ENCODE measurements at regions not wholly inside any gene's neighbourhood (a gene's known extent, or its start where the extent isn't known, plus 50 kb on each side); places are given as distances from the start of the nearest gene placed in this dataset.

DNA sequence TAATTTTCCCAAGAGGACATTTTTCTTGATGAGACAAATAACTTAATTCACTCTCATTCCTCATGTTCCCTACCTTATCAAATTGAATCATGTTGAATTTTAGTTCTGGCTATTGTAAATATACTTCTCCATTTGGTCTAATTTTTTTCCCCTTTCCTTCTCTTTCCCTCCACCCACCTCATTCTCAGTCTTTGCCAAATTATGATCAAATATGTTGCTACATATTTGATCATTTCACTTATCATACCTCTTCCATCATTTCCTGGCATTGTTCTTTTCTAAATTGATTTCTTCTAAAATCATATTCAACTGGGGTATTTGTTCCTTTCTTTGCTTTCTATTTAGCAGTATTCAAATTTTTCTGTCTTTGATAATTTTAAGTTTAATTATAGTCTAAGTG, 52.3 kb downstream of the HDGFL1 start:
- no peak for DNase-seq

DNA sequence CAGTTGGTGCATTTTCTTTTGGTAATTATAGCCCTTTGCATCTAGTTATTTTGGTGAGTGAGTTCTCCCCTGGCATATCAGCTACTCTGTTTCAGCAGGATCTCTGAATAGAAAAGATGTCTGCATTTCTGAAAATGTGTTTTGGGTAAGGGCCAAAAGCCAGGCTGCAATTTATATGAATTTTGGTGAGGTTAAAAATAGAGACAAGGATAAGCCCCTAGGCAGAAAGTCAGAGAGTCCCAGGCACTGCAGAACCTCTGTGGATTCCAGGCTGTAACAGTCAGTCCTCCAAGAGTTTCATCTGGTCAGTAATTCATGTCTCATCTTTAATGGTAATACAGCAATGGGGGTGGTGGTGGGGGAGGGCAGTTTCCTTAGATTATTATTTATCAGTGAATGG, 53.0 kb downstream of the HDGFL1 start:
- DNase-seq = no peak

DNA sequence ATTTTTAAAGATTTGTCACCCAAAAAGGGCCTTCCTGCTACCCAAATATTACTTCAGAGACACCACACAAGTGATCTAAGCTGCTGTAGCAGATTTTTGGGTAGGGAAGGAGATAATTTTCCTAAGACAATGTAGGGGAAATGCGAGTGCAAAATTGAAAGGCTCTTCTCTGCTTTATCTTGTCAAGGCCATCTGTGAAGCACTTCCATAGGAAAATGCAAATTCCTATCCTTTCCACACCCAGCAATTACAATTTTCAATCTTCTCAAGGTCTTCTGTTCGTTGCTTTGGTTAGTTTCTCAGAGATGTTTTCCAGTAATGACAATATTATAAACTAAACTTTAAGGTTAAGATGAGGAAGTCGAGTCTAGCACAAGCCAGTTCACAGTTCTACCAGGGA, 53.4 kb downstream of the HDGFL1 start:
- DNase-seq = no peak

DNA sequence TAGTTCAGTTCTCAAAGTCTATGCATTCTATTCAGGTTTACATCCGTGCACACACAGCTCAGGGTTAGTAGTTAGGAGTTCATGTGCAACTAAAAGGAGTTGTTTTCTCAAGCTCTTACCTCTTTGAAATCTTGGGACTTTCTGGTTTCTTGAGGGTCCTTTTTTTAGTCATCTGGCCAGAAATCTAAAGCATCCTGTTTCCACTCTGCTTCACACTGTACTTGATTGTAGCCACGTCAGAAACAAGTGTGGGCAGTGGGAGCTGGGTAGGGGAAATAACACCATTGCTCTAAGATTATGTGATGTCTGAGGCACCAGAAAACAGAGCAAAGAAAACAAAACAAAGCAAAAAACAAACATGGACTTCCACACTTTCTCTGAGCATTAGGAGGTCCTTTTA, 58.3 kb downstream of the HDGFL1 start:
- DNase-seq = no peak

DNA sequence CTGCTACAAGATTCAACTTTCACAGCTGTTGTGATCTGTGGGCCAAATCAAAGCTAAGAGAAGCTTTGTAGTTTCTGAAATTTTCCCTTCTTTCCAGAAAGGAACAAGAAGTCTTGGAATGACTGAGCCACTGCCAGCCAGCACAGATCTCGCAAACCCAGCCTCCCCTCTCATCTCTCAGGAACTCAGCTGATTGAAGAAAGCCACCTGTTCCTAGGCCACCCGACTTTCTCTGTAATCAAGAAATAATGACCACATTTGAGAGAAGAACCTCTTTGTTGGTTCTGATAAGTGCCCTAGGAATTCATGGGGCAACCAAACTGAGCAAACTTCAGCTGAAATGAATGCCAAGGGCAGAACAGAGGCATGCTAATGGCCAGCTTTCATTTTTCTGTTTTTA, 61.7 kb downstream of the HDGFL1 start:
- no peak for DNase-seq

DNA sequence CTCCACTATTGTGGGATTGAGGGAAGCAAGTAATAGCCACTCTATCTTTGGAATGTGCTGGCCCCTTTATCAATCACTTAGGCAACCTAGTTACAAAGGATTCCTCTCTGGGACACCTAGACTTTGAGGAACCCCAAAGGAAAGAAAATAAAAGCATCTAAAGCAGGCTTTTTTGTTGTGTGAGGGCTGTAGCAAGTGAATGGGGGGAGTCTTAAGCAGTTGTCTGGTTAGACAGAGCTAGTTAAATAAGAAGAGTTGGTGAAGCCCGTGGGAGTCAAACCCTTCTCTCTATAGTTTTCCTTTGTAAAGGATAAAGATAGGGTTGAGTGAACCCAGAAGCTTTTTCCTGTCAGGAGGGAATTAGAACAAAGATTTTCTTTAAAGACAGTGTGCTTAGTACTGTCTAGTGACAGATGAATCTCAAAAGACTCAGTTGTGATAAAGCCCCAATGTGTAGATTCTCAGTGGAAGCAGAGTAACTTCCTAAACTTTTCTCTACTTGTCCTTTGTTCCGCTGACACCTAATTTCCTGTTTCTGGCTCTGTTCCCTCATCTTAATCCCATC, 63.3 kb downstream of the HDGFL1 start:
- DNase-seq = no peak

DNA sequence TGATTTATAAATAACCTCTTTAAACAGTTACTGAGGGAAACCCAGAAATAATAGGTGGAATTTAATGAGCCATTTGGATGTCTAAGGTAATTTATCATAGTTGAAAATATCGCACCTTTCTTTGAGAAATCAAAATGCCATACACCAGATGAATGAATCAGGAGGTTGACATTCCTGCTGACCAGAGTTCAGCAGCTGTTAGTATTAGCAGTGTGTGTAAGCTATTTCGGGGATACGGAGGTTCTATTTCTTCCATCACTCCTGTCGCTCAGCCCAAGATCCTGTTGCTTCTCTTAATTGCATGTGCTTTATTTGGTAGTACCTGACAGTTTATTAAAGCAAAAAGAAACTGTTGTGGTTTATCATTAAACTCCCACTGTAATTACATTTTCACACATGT, 67.1 kb downstream of the HDGFL1 start:
- no peak for DNase-seq

DNA sequence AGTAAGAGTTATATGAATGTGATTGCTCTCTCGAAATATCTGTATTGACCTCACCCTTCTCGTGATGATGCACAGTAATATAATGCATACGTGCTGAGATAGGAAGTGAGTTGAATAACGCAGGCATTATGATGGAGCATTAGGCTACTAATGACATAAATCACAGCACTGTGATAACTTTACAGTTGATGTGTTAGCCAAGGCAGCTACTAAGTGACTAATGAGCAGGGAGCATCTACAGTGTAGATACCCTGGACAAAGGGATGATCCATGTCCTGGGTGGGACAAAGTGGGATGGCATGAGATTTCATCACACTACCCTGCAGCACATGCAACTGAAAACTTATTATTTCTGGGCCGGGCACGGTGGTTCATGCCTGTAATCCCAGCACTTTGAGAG, 68.4 kb downstream of the HDGFL1 start:
- DNase-seq = no peak

DNA sequence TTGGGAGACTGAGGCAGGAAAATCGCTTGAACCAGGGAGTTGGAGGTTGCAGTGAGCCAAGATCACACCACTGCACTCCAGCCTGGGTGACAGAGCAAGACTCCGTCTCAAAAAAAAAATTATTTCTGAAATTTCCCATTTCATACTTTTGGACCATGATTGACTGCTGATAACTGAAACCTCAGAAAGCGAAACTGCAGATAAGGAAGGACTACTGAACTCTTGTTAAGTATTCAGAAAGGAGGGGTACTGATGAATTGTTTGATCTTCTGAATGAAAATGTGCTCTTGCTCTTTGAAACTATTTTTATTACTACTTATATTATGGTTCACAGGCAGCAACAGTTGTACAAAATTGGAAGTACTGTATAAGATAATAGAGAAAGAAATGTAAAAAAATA, 69.0 kb downstream of the HDGFL1 start:
- DNase-seq = no peak

DNA sequence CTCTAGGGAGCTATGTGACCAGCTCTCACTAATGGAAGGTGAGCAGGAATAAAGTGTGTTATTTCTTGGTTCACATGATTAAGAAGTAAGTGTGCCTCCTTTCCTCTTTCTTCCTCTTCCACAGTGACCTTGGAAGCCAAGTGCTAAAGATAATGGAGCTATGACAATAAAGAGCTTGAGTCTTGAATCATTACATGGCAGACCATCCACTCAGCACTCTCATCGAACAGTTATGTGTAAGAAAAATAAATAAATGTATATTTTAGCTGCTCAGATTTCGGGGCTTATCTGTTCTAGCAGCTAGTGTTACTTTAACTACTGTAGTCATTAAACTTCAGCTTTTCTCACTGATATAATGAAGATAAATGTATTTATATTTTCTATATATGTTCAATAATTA, 72.9 kb downstream of the HDGFL1 start:
- no peak for DNase-seq

DNA sequence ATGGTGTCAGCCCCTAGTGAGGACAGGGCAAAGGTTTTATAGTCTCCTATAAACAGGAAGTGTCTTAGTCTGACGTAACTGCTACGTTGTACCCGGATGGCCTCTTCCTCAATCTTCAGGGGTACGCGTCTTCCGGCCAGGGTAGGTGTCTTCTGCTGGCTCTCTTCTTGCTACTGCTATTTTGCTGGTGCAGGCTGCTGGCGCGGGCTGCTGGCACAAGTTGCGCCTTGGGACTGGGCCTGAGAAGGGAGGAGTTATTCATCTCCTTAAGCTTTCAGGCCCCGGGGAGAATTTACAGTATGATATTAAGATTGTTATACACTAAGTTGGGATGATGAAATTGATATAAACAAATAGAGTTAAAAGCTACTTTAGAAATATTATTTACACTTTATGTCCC, 74.4 kb downstream of the HDGFL1 start:
- DNase-seq = no peak

DNA sequence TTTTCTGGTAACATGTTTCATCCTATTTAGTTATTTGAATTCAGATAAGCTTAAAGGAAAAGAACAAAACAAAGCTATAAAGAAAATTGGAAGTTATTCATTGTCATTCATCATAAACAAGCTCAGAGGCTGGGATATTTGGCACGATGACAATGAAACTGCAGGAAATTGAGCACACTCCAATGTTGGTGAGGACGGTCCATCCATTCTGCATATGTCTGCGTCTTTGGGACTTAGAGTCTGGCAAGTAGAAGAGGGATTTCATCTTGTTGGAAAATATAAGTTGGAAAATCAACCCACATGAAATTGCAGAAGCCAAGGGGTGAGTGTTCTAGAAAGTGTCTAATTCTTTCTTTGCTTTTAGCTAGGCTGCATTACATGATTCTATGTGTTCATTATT, 78.4 kb downstream of the HDGFL1 start:
- DNase-seq = no peak

DNA sequence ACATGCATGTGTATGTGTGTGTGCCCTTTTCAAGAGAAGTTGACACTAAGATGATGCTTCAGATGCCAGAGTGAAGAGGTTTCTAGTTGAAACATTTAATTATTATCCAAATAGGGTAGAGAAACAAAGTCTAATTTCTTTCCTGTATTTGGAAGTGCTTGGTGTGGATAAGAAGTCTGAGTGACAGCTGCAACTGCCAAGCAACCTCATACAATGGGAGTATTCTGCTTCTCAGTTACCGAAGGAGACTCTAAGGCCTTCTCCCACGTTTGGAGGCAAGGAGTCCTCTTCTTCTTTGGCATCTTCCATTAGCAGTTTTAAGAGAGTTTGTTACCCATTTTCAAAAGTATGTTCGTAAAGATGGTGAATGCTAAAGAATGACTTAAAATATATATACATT, 82.4 kb downstream of the HDGFL1 start:
- no peak for DNase-seq

DNA sequence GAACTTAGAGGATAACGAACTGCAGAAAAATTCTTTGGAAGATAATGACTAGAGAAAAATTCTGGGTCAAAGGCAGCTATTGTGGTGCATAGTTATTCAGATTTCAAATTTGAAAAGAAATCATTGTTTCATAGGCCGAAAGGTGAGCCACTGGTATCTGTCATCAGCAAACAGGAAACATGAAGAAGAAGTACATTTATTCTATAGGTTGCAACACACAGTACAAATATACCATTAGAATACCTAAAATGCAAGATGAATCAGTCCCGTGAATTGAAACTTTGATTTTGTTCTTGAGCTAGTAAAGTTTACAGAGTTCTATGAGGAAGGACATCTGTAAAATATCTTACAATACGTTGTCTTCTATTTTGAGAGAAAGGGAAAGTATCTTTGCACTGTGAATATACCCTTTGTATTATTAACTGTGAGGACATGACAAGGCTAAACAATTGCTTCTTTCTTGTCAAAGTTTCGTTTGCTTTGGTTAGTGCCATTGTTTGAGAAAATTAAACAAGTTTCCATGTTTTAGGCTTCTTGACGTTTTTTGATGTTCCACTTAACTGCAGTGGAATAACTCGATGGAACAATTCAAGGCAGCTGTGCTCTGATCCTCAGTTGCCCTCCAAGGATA, 84.7 kb downstream of the HDGFL1 start:
- DNase-seq = no peak

DNA sequence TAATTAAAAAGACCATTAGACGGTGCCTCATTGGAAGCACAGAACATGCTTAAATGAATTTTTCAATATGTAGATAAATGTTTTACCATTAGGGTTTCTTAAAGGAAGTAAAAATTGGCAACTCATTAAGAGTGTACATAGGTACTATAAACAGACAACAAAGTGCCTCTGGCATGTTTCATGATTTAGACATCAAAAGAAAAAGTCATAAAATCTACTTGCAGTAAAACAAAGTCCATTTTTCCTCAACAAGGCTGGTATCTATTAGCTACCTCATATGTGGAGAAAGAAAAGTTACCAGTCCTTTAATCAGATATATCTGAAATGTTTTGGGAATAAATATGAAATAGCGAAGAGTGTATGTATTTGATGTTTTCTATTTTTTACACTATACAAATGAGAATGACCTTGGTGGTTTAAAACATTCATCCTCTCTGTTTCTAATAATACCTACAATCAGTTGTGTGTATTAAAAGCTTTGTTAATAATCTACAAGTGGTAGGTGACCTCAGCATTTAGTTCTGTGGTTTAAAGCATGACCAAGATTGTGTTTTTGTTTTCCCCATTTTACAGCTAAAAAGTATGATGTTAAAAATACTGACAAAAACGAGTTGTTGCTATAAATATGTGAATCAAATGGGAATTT, 87.5 kb downstream of the HDGFL1 start:
- DNase-seq = no peak

DNA sequence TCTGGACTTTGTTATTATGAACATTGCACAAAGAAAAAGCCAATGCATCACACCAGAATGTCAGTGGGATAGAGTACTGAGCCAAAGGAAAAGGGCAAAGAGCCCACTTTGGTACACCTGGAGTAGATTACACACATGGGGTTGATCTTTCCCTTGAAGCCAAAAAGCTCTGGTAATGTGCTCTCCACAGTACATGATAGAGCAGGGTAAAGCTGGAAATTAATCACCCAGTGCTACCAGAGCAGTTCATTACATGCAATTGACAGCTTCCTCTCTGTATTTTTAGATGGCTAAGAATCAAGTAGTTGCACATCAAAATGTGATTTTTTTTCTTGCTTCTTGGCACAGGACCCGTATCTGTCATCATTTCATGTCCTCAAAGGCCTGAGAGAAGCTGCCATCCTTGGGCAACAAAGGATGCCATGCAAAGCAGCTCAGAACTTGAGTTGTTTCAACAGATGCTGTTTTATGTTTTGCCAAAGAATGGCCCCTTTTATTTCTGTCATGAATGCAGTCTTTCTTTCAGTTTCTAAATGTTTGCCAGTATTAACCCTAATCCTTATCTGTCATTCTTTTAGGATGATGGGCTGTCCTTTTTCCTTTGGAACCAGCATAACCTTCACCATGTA, 88.1 kb downstream of the HDGFL1 start:
- DNase-seq = no peak

DNA sequence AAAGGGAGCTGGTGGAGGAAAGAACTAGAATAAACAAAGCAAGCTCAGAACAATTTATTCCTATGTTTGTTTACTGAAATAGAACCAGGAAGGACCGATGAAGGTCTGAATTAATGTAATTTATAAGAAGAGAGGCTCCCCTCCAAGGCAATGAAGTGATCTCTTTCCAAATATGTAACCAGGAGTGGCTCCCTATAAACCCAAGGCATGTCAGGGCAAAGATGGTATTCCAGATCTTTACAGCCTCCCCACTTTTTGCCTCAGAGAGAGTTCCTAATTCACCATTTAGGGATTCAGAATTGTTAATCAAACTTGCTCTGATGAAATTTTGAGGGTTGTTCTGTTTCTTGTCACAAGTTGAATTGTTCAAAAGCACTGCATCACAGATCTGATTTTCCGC, 88.8 kb downstream of the HDGFL1 start:
- no peak for DNase-seq

DNA sequence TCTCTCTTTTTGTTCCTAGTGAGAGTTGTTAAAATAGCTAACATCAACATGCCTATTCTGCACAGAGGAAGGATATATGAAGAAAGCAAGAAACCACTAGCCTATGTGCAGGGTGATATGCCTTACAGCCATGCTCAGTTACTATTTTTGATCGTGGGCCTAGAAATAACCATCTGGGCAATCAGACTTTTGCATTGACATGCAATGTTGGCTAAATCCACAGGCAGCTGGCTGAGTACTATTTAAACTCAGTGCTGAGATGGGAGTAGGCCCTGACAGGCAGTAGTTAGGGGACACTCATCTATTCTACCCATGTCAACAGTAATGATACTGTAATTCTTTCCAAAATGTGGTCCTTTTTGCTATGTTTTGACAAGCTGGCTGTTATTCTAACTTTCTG, 89.6 kb downstream of the HDGFL1 start:
- DNase-seq = no peak

DNA sequence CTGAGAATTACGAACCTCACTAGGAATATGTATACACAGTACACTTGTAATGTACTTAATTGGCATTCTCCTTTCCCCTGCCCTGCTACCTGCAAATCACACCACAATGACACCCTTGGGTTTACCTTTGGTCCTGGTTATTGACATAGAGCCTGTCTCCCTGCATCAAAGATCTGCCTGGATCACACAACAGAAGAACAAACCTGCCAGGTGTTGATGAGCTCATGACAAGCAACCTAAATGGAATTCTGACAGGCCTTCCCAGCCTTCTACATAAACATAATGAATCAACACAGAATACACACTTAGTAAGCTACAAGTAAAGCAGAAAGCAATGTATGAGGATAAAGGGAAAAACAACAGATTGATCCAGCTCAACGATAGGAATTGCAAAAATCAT, 95.6 kb downstream of the HDGFL1 start:
- no peak for DNase-seq

DNA sequence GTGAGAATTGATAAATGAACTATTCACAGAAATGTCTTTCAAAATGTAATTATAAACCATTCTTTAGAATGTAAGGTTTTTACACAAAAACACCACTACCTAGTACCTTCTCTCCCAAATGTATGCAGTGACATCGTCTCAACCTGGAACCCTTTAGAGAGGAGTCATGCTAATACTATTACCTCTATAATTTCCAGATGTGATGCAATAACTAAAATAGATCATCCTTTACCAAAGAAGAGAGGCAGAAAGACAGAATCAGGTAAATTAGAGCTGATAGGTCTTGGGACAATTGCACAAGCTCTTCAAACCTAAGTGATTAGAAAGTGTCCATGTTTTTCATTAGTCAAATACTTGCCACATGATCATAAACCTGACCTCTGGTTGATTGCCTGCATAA, 96.7 kb downstream of the HDGFL1 start:
- DNase-seq = no peak

DNA sequence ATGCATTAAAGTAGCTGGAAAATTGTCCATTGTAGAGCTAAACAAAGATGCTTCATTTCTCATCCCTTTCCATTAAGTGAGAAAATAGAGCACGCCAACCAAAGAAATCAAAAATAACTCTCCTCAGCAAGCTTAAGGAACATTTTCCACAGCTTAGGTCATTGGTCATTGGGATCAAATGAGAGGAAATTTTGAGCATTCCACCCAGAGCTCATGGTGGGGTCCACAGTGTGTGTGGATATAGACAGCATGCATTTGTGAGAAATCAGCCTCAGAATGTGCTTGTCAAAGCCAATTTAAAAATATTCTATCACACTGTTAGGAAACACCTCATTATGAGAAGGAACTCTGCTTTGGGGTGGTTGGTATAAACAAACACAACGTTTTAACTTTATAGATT, 97.2 kb downstream of the HDGFL1 start:
- DNase-seq = no peak

DNA sequence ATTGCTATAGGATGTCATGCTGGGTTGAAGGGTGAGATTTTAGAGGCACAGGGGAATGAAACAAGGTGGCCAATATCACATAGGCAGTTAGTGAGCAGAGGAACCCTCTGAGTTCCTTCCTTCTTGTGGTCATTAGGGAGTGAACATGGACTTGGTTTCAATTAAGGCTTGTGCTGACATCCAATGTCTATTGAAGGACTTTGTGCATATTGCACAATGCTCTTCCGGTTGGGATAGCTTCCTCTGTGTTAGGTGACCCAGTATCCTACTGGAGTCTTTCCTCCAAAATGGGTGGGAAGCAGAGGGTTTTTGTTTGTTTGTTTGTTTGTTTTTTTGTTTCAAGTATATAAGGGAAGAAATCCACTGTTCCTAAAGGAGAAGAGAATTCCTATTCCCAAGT, 98.5 kb downstream of the HDGFL1 start:
- no peak for DNase-seq

DNA sequence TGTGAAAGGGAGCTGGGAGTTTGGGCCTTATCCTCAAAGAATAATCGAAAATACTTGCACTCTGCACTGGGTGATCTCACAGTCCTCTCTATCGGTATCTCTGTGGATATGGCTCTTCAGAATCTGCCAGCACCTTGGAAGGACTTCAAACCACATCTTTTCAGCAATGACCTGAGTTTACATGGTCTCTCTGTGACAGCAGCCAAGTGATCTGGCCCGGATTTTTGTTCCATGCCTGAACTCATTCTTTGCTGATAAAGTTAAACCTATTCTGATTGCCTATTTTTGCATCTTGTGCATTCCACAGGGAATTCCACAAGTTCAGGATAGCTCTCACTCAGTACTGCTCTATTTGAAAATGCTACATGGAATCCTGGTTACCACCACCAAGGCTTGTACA, 98.9 kb downstream of the HDGFL1 start:
- no peak for DNase-seq

DNA sequence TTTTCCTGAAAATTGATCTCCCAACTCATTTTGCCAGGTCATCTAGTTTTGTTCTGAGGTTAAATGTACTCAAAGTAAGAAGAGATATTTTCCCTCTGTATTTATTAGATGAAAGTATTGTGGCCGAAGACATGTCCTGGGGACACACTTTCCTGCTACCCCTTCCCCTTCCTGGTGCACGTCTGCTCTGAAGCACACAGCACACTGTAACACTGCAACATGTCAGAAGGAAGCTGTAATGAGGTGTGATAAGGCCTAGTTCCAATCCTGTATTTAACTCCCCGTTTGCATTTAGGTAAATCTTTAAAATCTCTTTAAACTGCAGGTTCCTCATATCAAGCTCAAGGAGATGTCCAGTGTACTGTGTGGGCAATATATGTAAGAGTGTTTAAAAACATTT, 99.4 kb downstream of the HDGFL1 start:
- no peak for DNase-seq

DNA sequence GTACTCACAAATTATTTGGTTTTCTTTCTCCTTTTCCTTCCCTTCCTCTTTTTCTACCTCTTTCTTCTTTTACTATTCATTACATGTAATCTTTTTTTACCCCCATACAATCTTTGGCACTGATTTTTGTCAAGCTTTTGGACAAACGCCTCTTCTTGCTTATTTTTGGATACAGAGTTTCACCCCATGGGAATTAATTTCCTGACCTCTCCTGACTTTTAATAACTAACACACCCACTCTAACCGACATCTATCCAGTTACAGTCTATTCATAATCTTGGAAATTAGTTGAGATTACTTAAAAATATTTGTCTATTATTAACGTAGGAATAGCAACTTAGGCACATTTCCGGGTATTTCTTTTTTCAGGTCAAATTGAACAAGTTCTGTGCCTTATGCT, 101.2 kb downstream of the HDGFL1 start:
- DNase-seq = no peak
